ENCODE measurements at regions not wholly inside any gene's neighbourhood (a gene's known extent, or its start where the extent isn't known, plus 50 kb on each side); places are given as distances from the start of the nearest gene placed in this dataset.

DNA sequence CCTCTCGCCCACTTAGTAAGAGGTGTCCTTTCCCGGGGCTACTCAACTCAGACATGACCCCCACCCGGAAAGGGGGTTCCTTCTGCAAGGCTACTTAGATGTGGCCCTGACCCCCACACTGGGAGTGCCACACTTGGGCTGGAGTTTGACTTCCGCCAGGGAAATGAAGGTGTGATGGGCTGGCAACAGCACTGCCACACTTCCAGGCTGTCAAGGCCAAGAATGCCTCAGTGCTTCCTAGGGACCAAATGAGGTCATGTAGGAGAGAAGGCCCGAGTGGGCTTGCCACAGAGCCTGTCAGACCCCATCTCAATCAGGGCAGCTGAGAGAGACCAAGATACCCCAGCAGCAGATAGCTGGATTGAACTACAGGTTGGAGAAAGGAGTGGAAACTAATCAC lies 55.5 kb downstream of the DRD1 start:
- DNase-seq (ENCODE audit: low read depth in 3 of 3, low spot score in 2 of 3) = no peak

DNA sequence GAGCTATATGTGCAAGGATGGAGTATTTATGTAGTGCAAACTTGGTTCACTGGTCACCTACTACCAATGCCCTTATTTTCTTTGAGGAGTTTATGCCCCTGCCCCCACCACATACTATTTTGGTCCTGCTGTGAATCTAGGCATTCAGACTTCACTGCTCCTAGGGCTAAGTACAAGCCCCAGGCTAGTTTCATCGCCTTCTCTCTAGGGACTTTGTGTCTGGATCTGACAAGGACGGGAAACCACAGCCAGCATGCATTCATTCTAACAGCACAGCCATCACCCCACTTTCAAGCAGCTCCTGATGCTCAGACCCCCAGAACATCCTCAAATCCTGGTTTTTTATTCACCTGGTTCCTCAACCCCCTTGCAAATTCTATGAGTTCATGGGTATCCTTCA lies 56.8 kb downstream of the DRD1 start:
- no peak for DNase-seq (ENCODE audit: low read depth in 3 of 3, low spot score in 2 of 3)

DNA sequence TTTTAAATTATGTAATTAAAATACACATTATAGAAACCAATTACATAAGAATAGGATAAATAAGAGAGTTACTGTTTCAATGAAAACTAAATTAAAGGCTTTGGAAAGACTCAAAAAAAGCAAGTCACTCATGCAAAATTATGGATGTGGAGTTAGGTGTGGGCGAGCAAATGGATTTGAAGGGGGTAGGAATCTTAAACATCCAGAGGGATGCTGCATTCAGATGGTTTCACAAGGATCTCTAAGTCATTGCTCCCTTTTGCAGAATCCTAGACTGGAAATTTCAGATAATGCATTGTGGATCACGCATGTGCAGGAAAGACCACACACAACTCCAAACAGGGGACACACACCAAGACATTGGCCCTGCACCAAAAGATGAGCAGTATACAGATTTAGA lies 57.5 kb downstream of the DRD1 start:
- DNase-seq (ENCODE audit: low read depth in 3 of 3, low spot score in 2 of 3) = no peak

DNA sequence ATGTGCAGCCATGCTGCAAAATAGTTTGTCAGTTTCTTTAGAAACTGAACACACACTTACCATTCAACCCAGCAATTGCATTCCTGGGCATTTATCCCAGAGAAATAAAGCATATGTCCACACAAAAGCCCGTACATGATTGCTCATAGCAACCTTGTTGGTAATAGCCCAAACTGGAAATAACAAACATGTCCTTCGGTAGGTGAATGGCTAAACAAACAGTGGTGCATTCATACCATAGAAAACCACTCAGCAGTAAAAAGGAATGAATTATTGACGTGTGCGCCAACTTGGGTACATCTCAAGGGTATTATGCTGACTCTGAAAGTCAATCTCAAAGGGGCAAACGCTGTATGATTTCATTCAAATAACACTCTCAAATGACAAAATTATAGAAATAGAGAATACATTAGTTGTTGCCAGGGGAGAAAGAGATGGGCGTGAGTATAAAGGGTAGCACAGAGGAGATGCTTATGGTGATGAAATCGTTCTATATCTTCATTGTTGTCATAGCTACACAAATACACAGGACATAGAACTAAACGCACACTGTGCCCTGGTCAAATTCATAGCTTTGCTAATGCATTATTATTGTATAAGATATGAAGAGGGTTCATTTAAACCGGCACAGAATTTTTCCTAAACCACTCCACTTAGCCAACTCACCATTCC lies 58.2 kb downstream of the DRD1 start:
- no peak for DNase-seq (ENCODE audit: low read depth in 3 of 3, low spot score in 2 of 3)

DNA sequence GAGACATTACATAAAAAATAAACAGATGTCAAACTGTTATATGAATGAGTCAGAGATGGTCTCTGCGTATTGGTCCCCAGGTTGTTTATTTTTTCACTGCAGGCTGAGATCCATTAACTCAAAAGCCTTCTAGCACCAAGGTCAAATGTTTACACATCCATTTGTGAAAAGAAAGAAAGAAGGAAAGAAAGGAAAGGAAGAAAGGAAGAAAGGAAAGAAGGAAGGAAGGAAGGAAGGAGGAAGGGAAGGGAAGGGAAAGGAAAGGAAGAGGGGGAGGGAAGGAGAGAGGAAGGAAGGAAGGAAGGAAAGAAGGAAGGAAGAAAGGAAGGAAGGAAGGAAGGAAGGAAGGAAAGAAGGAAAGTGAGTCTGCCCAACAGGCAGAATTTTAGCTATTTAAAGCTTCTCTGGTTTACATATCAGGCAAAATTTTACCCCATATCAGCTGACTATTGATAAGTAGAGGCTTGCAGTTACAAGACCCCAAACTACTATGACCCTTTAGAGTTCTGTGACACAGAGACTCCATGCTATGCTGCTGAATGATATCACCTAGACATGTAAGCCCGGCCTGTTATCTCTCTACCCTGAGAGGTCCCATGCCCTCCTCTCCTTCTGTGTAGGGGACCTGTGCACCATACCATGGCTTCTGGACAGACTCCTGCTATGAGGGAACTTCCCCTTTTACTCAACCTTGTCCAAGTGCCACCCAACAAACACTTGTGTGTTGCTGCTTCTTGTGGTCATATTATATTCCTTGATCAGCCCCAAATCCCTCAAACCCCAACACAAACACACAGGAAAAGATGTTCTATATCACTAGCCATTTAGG lies 59.0 kb downstream of the DRD1 start:
- no peak for DNase-seq (ENCODE audit: low read depth in 3 of 3, low spot score in 2 of 3)

DNA sequence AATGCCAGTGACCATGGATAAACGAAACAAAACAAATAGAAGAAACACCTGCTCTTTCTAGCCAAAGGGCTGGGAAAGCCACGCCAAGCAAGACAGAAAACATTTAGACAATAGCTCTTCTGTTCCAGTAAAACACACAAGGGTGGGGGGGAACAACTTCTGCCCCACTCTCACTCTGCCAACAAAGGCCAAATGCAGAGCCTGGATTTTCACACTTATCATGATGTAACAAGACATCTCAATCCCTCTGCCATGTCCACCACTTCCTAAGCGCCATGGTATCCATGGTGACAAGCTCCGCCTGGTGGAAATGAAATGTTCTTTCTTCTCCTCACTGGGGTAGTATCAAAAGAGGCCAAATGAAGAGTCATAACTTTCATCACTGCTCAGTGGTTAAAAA lies 60.6 kb downstream of the DRD1 start:
- no peak for DNase-seq (ENCODE audit: low read depth in 3 of 3, low spot score in 2 of 3)

DNA sequence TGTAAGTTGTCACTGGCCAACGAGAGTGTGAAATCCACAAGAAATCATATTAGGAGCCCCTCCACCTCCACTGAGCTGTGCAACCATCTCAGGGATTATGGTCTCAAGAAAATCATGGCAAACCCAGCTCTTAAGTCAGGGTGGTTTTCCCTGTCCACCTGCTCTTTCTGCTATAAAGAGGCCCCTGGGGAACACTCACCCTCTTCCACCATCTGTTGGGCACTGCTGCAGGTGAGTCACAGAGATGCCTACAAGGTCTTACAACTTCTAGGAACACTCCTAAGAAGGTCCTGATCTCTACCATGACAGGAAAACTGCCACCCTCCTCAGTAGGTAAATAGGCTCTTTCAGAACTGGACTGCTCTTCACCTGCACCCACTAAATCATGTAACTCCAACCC lies 61.8 kb downstream of the DRD1 start:
- no peak for DNase-seq (ENCODE audit: low read depth in 3 of 3, low spot score in 2 of 3)

DNA sequence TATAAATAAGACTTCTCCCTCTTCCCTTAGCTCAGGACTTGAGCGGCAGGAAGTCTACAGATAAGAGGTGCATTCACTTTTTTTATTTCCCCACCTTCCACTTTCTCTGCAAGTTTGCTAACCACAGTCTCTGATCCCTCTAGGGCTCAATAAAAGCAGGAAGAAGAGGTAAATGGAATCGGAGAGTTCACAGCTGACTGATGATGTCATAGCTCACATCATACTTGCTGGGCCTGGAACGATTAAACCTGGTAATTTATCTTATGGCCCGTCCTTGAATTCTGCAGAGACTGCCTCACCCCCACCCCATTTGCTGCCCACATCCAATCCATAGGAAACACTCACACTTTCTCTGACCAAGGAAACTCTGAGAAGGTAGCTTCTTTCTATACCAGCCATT lies 62.9 kb downstream of the DRD1 start:
- no peak for DNase-seq (ENCODE audit: low read depth in 3 of 3, low spot score in 2 of 3)

DNA sequence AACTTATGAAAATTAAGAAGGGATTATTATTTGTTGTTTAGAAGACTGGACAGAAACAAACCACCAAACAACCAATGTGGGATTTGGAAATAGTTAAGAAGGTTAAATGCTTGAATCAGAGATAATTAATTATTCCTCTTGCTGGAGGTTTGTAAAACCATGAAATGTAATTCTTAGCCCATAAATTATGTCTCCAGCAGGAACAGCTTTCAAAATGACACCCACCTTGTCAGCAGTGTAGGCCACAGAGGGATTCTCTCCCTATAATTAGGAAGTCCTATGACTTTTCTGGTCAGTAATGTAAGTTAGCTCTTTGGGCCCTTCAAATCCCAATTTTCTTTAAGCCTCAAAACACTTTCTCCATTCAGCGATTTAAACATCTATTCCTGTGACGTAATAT lies 63.3 kb downstream of the DRD1 start:
- no peak for DNase-seq (ENCODE audit: low read depth in 3 of 3, low spot score in 2 of 3)

DNA sequence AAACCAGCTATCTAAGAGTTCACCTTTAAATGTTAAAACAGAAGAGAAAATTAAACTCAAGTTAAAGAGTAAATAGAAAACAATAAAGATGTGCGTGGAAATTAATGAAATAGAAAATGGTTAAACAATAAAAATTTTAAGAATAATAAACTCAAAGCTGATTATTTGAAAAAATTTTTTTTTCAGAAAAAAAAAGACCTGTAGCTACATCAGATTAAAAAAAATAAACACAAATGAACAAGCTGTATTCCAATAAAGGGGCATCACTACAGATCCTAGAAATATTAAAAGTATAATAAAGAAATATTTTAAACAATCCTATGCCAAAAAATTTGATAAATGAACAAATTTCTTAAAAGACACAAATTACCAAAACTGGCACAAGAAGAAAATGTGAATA lies 64.1 kb downstream of the DRD1 start:
- DNase-seq (ENCODE audit: low read depth in 3 of 3, low spot score in 2 of 3) = no peak

DNA sequence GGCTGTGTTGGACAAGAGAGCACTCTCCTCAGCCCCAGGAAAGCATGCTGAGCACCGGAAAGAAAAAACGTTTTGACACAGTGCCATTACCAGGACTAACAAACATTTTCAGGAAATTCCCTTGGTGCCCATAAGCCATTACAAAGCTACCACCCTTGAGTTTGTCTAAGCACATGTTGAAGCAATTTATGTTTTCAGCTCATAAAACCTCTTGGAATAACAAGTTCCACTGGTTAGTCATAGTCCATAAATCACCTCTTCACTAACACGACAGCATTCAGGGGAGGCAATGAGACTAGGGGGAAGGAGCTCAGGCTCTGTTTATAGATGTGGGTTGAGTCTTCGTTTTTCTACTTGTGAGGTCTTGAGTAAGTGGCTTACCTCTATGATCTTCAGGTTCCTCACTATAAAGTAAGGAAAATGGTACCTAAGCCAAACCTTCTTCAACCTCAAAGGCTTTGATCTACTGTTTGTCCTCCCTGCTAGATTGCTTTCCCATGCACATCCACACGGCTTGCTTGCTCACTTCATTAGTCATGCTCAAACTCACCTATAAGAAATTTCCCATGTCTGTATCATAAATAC lies 65.4 kb downstream of the DRD1 start:
- peak in 2 of 3 donors; percentile 12 to 44 for DNase-seq (ENCODE audit: low read depth in 3 of 3, low spot score in 2 of 3)

DNA sequence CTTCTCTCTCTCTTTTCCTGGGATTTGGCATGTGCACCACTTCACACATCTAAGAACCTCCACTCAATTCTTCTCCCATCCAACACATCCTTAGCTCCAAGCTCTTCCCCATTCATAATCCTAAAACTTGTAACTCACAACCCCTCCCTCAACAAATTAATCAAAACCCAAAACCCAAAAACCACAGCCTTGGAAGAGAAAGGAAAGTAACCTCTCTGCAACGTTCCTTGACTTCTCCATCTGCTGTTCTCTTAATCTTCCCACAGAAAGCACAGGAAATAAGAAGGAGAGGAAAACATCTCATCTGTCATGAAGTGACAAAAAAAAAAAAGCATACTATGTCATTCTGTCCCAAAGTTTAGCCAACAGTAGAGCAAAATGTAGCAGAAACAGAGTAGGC lies 66.2 kb downstream of the DRD1 start:
- no peak for DNase-seq (ENCODE audit: low read depth in 3 of 3, low spot score in 2 of 3)

DNA sequence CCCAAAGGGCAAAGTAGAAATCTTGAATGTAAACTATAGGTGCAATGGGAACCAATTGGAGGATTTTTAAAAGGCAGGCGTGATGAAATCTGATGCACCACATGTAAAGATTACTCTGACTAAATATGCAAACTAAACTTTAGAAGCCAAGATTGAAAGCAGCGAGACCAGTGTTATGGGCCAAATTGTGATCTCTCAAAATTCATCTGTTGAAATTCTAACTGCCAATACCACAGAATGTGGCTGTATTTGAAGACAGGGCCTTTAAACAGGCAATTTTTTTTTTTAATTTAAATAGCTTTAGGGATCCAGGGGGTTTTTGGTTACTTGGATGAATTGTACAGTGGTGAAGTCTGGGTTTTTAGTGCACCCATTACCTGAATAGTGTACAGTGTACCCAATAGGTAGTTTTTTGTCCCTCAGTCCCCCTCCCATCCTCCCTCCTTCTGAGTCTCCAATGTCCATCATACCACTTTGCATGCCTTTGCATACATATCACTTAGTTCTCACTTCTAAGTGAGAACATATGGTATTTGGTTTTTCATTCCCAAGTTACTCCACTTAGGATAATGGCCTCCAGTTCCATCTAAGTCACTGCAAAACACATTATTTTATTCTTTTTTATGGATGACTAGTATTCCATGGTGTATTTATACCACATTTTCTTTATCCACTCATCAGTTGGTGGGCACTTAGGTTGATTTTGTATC lies 69.7 kb downstream of the DRD1 start:
- no peak for DNase-seq (ENCODE audit: low read depth in 3 of 3, low spot score in 2 of 3)

DNA sequence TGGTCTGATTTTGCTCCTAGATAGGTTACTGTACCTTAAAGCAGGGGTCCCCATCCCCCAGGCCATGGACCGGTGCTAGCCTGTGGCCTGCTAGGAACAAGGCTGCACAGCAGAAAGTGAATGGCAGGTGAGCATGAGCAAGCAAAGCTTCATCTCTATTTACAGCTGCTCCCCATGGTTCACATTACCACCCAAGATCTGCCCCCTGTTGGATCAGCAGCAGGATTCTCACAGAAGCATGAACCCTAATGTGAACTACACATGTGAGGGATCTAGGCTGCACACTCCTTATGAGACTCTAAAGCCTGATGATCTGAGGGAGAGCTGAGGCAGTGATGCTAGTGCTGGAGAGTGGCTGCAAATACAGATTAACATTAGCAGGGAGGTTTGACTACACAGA lies 78.1 kb downstream of the DRD1 start:
- DNase-seq (ENCODE audit: low read depth in 3 of 3, low spot score in 2 of 3) = no peak

DNA sequence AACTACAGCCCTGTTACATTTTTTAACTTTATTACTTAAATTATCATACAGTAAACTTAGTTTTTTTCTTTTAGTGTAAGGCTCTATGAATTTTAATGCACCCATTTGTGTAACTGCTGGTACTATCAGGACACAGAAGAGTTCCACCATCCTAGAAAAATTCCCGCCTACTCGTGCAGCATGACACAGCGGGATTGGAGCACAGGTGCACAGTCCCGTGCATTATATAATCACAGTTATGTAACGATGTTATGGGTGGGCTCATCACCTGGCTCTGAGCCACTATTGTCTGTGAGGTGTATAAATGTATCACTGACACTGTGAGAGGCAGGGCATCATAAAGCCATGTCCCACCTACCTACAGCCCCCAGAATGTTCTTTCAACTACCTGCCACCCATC lies 80.7 kb downstream of the DRD1 start:
- no peak for DNase-seq (ENCODE audit: low read depth in 3 of 3, low spot score in 2 of 3)

DNA sequence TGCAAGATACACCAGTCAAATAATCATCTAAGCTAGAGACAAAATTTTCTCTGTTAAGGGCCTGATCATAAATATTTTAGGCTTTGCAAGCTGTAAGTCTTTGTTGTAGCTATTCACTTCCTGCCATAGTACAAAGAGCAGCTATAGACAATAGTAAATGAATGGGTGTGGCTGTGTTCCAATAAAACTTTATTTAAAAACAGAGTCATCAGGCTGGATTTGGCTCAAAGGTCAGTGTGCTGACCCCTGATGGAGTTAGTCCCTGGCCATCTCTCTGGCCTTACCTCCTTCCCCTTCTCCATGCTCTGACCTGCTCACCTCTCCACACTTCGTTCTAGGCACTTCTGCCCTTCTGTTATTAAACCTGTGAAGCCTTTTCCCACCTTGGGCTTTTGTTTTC lies 86.0 kb downstream of the DRD1 start:
- no peak for DNase-seq (ENCODE audit: low read depth in 3 of 3, low spot score in 2 of 3)

DNA sequence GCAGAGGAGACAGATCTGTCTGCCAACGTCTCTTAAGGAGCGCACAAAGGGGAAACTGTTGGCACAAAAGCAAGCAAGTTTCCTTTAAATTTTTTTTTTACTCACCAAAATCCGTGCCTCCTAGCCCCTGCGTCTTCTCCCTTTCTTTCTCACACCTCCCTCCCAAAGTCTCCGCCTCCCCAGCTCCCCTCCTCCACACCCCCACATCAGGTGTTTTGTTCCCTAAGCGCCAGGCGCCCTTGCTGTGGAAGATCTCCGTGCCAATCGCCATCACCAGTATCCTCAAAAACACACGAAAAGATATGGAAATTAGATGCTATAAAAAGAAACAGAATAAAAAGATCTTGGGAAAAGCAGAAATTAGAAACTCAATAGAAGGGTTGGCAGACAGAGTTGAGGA lies 87.6 kb downstream of the DRD1 start:
- DNase-seq (ENCODE audit: low read depth in 3 of 3, low spot score in 2 of 3) = no peak

DNA sequence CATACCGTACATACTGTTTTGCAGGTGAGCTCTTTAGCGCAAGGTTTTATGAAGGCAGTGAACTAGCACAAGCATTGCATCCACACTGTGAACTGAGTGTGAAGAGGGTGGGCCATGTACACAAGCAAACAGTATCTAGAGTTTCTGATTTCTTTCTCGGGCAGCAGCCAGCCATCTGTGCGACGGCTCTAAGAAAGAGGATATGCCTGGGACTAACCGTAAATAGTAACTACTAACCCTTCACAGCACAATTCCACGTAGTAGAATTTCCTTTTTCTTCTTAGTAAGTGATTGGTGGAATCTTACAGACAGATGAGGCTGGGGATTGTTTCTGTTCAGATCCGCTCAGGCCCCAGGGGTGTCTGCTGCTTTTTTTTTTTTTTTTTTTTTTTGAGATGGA lies 89.0 kb downstream of the DRD1 start:
- no peak for DNase-seq (ENCODE audit: low read depth in 3 of 3, low spot score in 2 of 3)

DNA sequence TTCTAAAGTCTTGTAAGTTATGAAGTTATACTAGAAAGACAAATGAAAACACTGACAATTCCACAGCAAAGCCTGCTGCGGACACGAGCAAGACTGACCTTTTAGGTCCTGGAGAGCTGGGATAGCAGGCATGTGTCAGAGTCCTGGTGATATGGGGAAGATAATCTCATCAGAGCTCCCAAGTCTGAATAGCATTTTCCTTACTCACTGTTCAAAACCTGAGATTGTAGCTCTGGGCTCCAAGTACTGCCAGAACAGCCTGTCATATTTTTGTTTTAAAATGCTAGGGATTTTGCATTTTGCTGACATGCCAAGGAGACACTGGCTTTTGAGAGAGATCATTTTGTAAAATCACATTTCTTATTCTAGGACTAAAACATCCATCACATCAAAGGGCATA lies 90.1 kb downstream of the DRD1 start:
- DNase-seq (ENCODE audit: low read depth in 3 of 3, low spot score in 2 of 3) = no peak

DNA sequence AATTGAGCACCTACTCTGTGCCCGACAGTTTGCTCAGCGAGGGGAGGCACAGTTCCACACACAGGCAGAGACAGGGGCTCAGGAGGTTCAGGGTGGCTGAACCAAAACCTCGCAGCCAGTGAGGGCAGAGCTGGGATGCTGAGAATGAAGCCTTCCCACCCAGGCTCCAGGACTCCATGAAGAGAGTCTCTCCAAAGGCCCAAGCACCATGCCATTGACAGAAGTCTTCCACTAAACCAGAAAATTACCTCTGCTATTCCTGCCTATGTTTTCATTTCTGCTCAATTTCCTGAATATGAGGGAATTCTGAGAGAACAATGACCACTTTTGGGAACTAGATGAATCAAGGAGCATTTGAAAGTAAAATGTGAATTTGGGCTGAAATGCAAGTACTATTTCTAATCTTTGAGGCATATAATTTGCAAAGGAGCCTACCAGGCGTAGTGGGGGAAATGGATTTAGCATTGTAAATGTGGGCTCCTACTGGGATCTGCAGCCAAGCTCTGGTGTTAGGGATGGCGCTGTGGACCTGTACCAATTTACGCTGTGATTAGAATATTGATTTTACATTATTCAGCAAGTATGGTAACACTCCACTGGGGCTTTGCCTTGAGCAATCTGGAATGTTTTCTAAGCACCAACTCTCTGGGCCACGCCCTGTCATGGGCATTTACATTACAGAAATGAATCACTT lies 91.9 kb downstream of the DRD1 start:
- DNase-seq (ENCODE audit: low read depth in 3 of 3, low spot score in 2 of 3) = no peak

DNA sequence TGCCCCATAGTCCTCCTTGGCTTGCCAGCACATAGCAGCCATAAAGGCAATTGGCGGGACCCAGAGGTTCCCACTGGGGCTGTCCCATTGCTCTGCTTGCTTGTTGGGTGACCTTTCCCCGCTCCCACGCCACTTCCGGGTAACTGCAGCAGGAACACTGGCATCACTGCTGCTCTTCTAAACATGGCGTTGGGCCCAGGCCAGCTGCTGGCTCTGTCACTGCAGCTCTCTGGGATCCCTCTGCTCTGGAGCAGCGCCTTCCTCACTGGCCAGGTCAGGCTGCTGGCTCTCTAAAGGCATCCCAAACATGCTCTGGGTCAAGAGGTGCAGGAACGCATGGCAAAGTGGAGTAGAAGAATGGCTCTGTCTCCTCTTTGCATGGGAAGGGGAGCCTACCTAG lies 92.9 kb downstream of the DRD1 start:
- no peak for DNase-seq (ENCODE audit: low read depth in 3 of 3, low spot score in 2 of 3)
